KMS-11 (cell line): ENCODE measurements at regions not wholly inside any gene's neighbourhood (a gene's known extent, or its start where the extent isn't known, plus 50 kb on each side); places are given as distances from the start of the nearest gene placed in this dataset.

ENCODE experiments used
- H2AFZ ChIP-seq: fragments of 200-600 bp; sonication (generic); 2 replicates; pipeline ENCODE4 v1.6.1; 2016; ENCODE audit warnings: antibody characterized with exemption, mixed run types, low read depth
- H3K27ac ChIP-seq: fragments of 200-600 bp; sonication (generic); 2 replicates; pipeline ENCODE4 v1.6.1; 2016; ENCODE audit warnings: mild to moderate bottlenecking, mixed run types
- H3K27me3 ChIP-seq: fragments of 200-600 bp; sonication (generic); 2 replicates; pipeline ENCODE4 v1.6.1; 2017; ENCODE audit warnings: mild to moderate bottlenecking, low read depth, mixed run types, moderate library complexity; ENCODE audit not compliant: insufficient read depth
- H3K36me3 ChIP-seq: fragments of 200-600 bp; sonication (generic); 2 replicates; pipeline ENCODE4 v1.6.1; 2017; ENCODE audit warnings: mild to moderate bottlenecking, mixed run types; ENCODE audit not compliant: insufficient read depth
- H3K4me1 ChIP-seq: fragments of 200-600 bp; sonication (generic); 2 replicates; pipeline ENCODE4 v1.6.1; 2016; ENCODE audit warnings: mild to moderate bottlenecking, low read depth, mixed run types; ENCODE audit not compliant: poor library complexity, severe bottlenecking
- H3K4me2 ChIP-seq: fragments of 200-600 bp; sonication (generic); 2 replicates; pipeline ENCODE4 v1.7.0; 2016; ENCODE audit warnings: mild to moderate bottlenecking, mixed run types
- H3K4me3 ChIP-seq: fragments of 200-600 bp; sonication (generic); IDR thresholded peaks from 2 replicates; pipeline ENCODE4 v1.6.1; 2017; ENCODE audit warnings: low read depth, low read length, mixed read lengths; ENCODE audit not compliant: insufficient read depth
- H3K79me2 ChIP-seq: fragments of 200-600 bp; sonication (generic); 2 replicates; pipeline ENCODE4 v1.6.1; 2016; ENCODE audit warnings: low read depth, mixed run types; ENCODE audit not compliant: insufficient read depth
- H3K9ac ChIP-seq: fragments of 200-600 bp; sonication (generic); 2 replicates; pipeline ENCODE4 v1.6.1; 2016; ENCODE audit warnings: mild to moderate bottlenecking, mixed run types
- H4K20me1 ChIP-seq: fragments of 200-600 bp; sonication (generic); 2 replicates; pipeline ENCODE4 v1.6.1; 2016; ENCODE audit warnings: mild to moderate bottlenecking, mixed run types; ENCODE audit not compliant: insufficient read depth
- TF ChIP-seq, protein P1 (sequence below): fragments of 200-600 bp; sonication (generic); conservative IDR thresholded peaks from 2 replicates; pipeline ENCODE4 v1.6.1; 2017; ENCODE audit warnings: low read depth, mild to moderate bottlenecking, antibody characterized with exemption, low read length, moderate library complexity, mixed read lengths

DNA sequence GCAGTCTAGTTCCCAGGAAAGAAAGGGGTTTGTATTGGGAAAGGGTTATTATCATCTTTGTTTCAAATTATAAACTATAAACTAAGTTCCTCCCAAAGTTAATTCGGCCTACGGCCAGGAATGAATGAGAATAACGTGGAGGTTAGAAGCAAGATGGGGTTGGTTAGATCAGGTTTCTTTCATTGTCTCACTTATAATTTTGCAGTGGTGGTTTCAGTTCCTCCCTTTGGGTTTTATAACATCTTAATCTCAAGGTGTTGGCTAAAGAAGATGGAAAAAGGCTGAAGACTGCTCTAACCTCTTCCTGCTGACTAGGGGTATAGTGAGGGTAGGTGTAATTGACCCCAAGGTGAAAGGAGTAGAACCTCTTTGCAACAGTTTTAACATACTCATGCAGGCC is 1050.7 kb downstream of the OTOL1 start:
- Histone ChIP-seq H3K4me1 (no peaks in the 10 kb centered on the region), H3K27me3 (no peaks in the 10 kb centered on the region), H3K9ac (no peak overlapping the region), H3K79me2 (no peaks in the 10 kb centered on the region), H3K4me3 (no peak overlapping the region), H2AFZ (no peak overlapping the region), H3K4me2 (no peak overlapping the region), H3K36me3 (no peaks in the 10 kb centered on the region), H4K20me1 (no peaks in the 10 kb centered on the region), H3K27ac (no peak overlapping the region)
- TF ChIP-seq, protein P1, sequence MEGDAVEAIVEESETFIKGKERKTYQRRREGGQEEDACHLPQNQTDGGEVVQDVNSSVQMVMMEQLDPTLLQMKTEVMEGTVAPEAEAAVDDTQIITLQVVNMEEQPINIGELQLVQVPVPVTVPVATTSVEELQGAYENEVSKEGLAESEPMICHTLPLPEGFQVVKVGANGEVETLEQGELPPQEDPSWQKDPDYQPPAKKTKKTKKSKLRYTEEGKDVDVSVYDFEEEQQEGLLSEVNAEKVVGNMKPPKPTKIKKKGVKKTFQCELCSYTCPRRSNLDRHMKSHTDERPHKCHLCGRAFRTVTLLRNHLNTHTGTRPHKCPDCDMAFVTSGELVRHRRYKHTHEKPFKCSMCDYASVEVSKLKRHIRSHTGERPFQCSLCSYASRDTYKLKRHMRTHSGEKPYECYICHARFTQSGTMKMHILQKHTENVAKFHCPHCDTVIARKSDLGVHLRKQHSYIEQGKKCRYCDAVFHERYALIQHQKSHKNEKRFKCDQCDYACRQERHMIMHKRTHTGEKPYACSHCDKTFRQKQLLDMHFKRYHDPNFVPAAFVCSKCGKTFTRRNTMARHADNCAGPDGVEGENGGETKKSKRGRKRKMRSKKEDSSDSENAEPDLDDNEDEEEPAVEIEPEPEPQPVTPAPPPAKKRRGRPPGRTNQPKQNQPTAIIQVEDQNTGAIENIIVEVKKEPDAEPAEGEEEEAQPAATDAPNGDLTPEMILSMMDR: no peak

DNA sequence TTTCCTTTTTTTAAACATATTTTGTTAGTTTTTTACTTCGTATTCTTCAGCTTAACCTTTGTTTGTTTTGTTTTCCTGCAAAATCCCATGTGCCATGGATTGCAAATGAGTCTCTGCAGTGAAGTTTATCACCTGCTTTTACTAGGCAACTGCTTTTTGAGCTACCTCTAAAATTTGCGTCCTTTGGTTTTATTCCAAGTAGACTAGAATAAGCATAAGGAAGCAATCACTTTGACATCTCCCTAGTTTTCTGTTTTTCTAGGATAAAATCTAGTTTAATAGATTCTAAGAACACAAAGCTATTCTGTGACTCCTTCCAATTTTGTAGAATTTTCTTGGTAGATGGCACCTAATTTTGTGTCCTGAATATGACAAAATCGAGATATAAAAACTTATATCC is 1059.2 kb downstream of the OTOL1 start:
- TF ChIP-seq, protein P1: no peak
- no peak overlapping the region for H3K4me2 ChIP-seq
- H3K27me3 ChIP-seq: no peaks in the 10 kb centered on the region
- H3K9ac ChIP-seq: no peak overlapping the region
- H3K79me2 ChIP-seq: no peaks in the 10 kb centered on the region
- H4K20me1 ChIP-seq: no peaks in the 10 kb centered on the region
- H3K36me3 ChIP-seq: no peaks in the 10 kb centered on the region
- H3K4me3 ChIP-seq: no peak overlapping the region
- no peak overlapping the region for H3K27ac ChIP-seq
- H2AFZ ChIP-seq: no peak overlapping the region
- no peaks in the 10 kb centered on the region for H3K4me1 ChIP-seq

DNA sequence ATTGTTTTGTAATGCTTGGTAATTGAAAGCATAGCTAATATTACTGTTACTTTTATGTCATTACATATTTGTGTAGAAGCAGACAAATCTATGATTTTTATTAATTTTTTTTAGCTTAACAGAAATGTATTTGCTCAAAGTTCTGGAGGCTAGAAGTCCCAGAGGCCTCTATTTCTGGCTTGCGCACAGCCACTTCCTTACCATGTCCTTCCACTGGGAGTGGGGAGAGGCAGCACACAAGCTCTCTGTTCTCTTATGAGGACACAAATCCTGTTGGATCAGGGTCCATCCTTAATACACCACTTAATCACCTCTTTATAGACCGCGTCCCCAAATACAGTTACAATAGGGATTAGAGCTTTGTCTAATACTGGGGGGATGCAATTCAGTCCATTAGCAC is 1061.4 kb downstream of the OTOL1 start:
- H3K9ac ChIP-seq: no peak overlapping the region
- H3K4me3 ChIP-seq: no peak overlapping the region
- H4K20me1 ChIP-seq: no peaks in the 10 kb centered on the region
- no peaks in the 10 kb centered on the region for H3K79me2 ChIP-seq
- H3K27ac ChIP-seq: no peak overlapping the region
- no peak overlapping the region for H2AFZ ChIP-seq
- no peaks in the 10 kb centered on the region for H3K36me3 ChIP-seq
- TF ChIP-seq, protein P1: no peak
- H3K4me1 ChIP-seq: no peaks in the 10 kb centered on the region
- no peak overlapping the region for H3K4me2 ChIP-seq
- no peaks in the 10 kb centered on the region for H3K27me3 ChIP-seq

DNA sequence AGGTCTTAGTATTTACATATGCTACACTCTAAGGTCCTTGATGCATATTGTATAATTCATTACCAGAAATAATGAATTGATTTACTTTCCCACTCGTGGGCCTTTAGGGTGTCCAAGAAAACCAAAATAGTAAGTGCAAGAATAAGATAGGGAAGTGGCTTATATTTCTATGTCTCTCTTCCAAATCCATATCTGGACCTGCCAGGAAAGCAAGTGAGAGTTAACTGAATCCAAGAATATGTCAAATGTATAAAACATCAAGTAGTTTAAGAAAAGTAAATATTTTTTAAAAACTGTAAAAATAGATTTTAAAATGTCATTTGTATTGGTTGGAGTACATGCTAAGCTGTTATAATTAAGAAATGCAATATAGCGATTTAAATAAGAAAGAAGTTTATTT is 1072.1 kb downstream of the OTOL1 start:
- no peaks in the 10 kb centered on the region for H3K36me3 ChIP-seq
- no peak overlapping the region for H3K4me3 ChIP-seq
- H2AFZ ChIP-seq: no peak overlapping the region
- H3K4me2 ChIP-seq: no peak overlapping the region
- no peak overlapping the region for H3K9ac ChIP-seq
- no peak overlapping the region for H3K27ac ChIP-seq
- H3K79me2 ChIP-seq: no peaks in the 10 kb centered on the region
- TF ChIP-seq, protein P1: no peak
- no peaks in the 10 kb centered on the region for H3K27me3 ChIP-seq
- no peaks in the 10 kb centered on the region for H3K4me1 ChIP-seq
- H4K20me1 ChIP-seq: no peaks in the 10 kb centered on the region

DNA sequence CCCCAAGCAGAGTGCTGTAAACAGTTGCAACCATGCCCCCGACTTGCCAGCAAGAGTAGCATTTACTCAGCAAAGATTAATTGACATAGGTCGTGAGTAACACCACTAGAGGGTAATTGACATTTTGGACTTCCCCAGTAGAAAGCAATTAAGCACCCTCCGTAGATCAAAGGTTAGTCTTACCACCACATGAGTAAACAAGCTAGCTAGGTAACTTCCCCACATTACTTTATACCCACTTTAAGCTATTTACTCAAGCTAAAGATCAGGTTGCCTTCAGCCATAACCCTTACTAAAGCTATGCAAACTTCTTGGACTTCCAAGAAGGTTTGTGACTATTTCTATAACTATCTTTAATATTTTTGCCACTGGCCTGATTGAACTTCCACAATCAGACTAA is 1072.7 kb downstream of the OTOL1 start:
- H3K27me3 ChIP-seq: no peaks in the 10 kb centered on the region
- no peaks in the 10 kb centered on the region for H3K36me3 ChIP-seq
- H3K4me1 ChIP-seq: no peaks in the 10 kb centered on the region
- no peak overlapping the region for H2AFZ ChIP-seq
- no peak overlapping the region for H3K4me2 ChIP-seq
- H3K27ac ChIP-seq: no peak overlapping the region
- H3K4me3 ChIP-seq: no peak overlapping the region
- TF ChIP-seq, protein P1: no peak
- H4K20me1 ChIP-seq: no peaks in the 10 kb centered on the region
- H3K79me2 ChIP-seq: no peaks in the 10 kb centered on the region
- no peak overlapping the region for H3K9ac ChIP-seq
